ENCODE measurements at regions not wholly inside any gene's neighbourhood (a gene's known extent, or its start where the extent isn't known, plus 50 kb on each side); places are given as distances from the start of the nearest gene placed in this dataset.

DNA sequence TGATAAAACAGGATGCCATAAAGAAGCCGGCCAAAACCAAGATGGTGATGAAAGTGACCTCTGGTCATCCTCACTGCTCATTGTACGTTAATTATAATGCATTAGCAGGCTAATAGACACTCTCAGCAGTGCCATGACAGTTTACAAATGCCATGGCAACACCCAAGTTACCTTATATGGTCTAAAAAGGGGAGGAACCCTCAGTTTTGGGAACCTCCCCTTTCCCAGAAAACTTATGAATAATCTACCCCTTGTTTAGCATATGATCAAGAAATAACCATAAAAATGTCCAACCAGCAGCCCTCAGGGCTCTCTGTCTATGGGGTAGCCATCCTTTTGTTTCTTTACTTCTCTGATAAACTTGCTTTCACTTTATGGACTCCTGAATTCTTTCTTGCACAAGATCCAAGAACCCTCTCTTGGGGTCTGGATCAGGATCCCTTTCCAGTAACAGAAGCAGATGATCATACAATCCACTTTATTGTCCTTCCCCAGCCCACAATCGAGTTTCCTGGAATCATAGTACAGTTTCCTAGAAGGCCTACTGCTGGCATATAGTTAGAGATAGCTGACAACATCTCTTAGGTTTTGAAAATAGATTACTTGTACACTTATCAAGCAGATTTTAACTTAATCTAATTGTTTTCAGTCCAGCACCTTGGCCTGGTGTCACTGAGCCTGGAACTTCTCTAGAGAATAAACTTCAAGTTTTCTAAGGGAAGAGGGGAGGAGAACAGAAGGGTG lies 266.7 kb upstream of the HMGA2 start:
- Histone ChIP-seq H3K27me3 (ENCODE audit: insufficient read depth, poor library complexity, severe bottlenecking) (peaks cover 4% of the 10 kb centered on the region), H3K4me3 (replicated peaks; ENCODE audit: insufficient read depth, low read length) (no peak overlapping the region), H3K27ac (replicated peaks) (no peak overlapping the region)
- DNase-seq (ENCODE audit: low read depth in 1 of 2, low spot score in 1 of 2) = no peak
- TF ChIP-seq POLR2AphosphoS5 (IDR thresholded peaks at IDR 0.05; ENCODE audit: low read depth) = no peak
- TF ChIP-seq GABPA (IDR thresholded peaks at IDR 0.05; ENCODE audit: low read depth) = no peak
- no peak for TF ChIP-seq SPI1 (IDR thresholded peaks at IDR 0.05; ENCODE audit: borderline replicate concordance, low read depth)
- TF ChIP-seq, protein P1, sequence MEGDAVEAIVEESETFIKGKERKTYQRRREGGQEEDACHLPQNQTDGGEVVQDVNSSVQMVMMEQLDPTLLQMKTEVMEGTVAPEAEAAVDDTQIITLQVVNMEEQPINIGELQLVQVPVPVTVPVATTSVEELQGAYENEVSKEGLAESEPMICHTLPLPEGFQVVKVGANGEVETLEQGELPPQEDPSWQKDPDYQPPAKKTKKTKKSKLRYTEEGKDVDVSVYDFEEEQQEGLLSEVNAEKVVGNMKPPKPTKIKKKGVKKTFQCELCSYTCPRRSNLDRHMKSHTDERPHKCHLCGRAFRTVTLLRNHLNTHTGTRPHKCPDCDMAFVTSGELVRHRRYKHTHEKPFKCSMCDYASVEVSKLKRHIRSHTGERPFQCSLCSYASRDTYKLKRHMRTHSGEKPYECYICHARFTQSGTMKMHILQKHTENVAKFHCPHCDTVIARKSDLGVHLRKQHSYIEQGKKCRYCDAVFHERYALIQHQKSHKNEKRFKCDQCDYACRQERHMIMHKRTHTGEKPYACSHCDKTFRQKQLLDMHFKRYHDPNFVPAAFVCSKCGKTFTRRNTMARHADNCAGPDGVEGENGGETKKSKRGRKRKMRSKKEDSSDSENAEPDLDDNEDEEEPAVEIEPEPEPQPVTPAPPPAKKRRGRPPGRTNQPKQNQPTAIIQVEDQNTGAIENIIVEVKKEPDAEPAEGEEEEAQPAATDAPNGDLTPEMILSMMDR (IDR thresholded peaks at IDR 0.05; ENCODE audit: insufficient read depth, low read length) = no peak

DNA sequence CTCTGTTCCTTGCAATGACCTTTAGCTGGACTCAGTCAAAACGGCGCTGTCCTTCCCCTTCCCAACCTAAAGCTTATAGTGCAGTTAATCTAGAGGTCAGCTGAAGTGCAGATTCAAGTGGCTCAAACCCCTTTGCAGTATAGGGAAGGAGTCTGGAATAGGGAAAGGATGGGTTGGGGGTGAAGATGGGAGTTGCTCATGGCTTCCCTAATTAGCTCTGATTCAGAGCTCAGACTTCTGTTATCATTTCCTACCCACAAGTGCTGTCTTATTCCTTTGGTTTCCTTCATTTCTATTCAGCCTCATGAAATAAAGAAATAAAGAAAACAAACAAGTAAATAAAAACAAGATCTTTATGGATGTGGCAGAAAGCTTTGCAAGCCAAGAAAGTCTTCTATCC lies 264.0 kb upstream of the HMGA2 start:
- DNase-seq (ENCODE audit: low read depth in 1 of 2, low spot score in 1 of 2) = no peak
- Histone ChIP-seq H3K27me3 (ENCODE audit: insufficient read depth, poor library complexity, severe bottlenecking) (peaks cover 4% of the 10 kb centered on the region), H3K27ac (replicated peaks) (no peak overlapping the region), H3K4me3 (replicated peaks; ENCODE audit: insufficient read depth, low read length) (no peak overlapping the region)
- no peak for TF ChIP-seq GABPA (IDR thresholded peaks at IDR 0.05; ENCODE audit: low read depth)

DNA sequence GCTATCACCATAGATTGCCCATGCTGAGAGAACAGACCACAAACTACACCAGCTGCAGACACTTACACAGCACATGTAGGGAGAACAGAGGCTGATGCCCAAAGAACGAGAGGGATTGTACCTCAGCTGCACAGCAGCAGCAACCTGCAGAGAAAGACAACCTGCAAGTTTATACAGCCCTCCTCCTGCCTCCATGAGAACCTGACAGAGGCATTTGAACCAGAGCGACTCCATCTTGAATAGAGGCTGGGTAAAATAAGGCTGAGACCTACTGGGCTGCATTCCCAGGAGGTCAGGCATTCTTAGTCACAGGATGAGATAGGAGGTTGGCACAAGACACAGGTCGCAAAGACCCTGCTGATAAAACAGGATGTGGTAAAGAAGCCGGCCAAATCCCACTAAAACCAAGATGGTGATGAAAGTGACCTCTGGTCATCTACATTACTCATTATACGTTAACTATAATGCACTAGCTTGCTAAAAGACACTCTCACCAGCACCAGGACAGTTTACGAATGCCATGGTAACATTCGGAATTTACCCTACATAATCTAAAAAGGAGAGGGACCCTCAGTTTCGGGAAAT lies 262.4 kb upstream of the HMGA2 start:
- no peak for DNase-seq (ENCODE audit: low read depth in 1 of 2, low spot score in 1 of 2)
- TF ChIP-seq POLR2AphosphoS5 (IDR thresholded peaks at IDR 0.05; ENCODE audit: low read depth) (no peak), SPI1 (IDR thresholded peaks at IDR 0.05; ENCODE audit: borderline replicate concordance, low read depth) (no peak), GABPA (IDR thresholded peaks at IDR 0.05; ENCODE audit: low read depth) (no peak)
- TF ChIP-seq, protein P2, sequence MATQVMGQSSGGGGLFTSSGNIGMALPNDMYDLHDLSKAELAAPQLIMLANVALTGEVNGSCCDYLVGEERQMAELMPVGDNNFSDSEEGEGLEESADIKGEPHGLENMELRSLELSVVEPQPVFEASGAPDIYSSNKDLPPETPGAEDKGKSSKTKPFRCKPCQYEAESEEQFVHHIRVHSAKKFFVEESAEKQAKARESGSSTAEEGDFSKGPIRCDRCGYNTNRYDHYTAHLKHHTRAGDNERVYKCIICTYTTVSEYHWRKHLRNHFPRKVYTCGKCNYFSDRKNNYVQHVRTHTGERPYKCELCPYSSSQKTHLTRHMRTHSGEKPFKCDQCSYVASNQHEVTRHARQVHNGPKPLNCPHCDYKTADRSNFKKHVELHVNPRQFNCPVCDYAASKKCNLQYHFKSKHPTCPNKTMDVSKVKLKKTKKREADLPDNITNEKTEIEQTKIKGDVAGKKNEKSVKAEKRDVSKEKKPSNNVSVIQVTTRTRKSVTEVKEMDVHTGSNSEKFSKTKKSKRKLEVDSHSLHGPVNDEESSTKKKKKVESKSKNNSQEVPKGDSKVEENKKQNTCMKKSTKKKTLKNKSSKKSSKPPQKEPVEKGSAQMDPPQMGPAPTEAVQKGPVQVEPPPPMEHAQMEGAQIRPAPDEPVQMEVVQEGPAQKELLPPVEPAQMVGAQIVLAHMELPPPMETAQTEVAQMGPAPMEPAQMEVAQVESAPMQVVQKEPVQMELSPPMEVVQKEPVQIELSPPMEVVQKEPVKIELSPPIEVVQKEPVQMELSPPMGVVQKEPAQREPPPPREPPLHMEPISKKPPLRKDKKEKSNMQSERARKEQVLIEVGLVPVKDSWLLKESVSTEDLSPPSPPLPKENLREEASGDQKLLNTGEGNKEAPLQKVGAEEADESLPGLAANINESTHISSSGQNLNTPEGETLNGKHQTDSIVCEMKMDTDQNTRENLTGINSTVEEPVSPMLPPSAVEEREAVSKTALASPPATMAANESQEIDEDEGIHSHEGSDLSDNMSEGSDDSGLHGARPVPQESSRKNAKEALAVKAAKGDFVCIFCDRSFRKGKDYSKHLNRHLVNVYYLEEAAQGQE (IDR thresholded peaks at IDR 0.05; ENCODE audit: insufficient replicate concordance, low read depth) = no peak
- TF ChIP-seq, protein P1 (IDR thresholded peaks at IDR 0.05; ENCODE audit: insufficient read depth, low read length) = no peak
- H3K4me3 ChIP-seq (replicated peaks; ENCODE audit: insufficient read depth, low read length) = no peak overlapping the region
- H3K27me3 ChIP-seq (ENCODE audit: insufficient read depth, poor library complexity, severe bottlenecking) = peaks cover 4% of the 10 kb centered on the region
- no peak overlapping the region for H3K27ac ChIP-seq (replicated peaks)

DNA sequence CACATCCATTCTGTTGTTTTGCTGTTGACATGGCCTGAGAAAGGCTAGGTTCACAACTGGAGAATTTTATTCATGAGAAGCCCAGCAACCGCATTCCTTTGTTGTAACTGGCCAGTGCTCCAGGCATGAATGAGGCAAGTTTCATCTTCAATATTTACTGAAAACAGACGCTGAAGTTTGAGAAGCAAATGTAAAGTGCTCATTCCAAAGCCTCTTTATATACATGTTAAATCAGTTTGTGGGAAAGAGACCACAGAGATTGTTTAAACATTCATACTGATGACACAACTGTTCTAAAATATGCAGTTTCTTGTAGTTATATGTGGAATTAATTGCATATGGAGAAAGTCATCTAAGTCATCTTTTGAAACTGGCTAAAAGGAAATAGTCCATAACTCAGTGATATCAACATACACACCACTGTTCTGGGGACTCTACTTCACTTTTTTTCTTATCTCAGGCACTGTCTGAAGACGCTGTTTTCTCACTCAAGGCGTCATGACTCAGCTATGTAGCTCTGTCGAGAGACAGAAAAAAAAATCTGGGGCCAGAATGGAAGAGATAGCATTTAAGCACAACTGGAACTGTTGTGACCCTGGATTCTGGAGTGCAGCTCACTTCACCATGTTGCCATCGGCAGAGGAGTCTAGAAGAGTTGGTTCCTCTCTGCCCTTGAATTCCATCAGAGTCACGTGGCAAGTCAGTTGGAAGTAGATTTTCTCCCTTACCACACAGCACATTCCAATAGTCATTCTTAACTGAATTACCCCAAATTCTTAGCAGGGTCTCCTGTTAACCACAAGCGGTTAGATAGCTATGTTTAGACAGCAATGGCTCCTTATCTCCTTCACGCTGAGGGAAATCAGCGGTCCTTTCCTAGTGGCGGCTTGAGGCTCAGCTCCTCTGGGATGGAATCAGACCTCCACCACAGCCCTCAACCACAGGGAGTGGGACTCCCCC lies 258.4 kb upstream of the HMGA2 start:
- H3K27me3 ChIP-seq (ENCODE audit: insufficient read depth, poor library complexity, severe bottlenecking) = peaks cover 4% of the 10 kb centered on the region
- TF ChIP-seq GABPA (IDR thresholded peaks at IDR 0.05; ENCODE audit: low read depth) = no peak
- no peak for TF ChIP-seq SPI1 (IDR thresholded peaks at IDR 0.05; ENCODE audit: borderline replicate concordance, low read depth)
- TF ChIP-seq POLR2AphosphoS5 (IDR thresholded peaks at IDR 0.05; ENCODE audit: low read depth) = no peak
- TF ChIP-seq, protein P2 (IDR thresholded peaks at IDR 0.05; ENCODE audit: insufficient replicate concordance, low read depth) = no peak
- TF ChIP-seq, protein P1 (IDR thresholded peaks at IDR 0.05; ENCODE audit: insufficient read depth, low read length) = no peak
- no peak overlapping the region for H3K4me3 ChIP-seq (replicated peaks; ENCODE audit: insufficient read depth, low read length)
- no peak overlapping the region for H3K27ac ChIP-seq (replicated peaks)
- DNase-seq (ENCODE audit: low read depth in 1 of 2, low spot score in 1 of 2) = no peak

Data from HL-60 (cell line).